ENCODE measurements at regions not wholly inside any gene's neighbourhood (a gene's known extent, or its start where the extent isn't known, plus 50 kb on each side); places are given as distances from the start of the nearest gene placed in this dataset.

- Histone ChIP-seq H3K27me3 (replicated peaks in 1 of 2; ENCODE audit: control insufficient read depth in 2 of 2, insufficient read depth in 2 of 2, low read length in 1 of 2) (no peaks in the 10 kb centered on the region), H3K36me3 (ENCODE audit: control insufficient read depth in 2 of 2, insufficient read depth in 2 of 2, low read length in 1 of 2) (no peaks in the 10 kb centered on the region), H3K79me2 (ENCODE audit: control insufficient read depth, insufficient read depth, low read length) (no peaks in the 10 kb centered on the region), H3K9ac (ENCODE audit: control insufficient read depth, insufficient read depth, low read length) (no peak overlapping the region), H2AFZ (ENCODE audit: control insufficient read depth, low read depth, low read length) (no peak overlapping the region), H3K9me3 (replicated peaks; ENCODE audit: control insufficient read depth, insufficient read depth, low read length) (no peaks in the 10 kb centered on the region), H3K4me1 (ENCODE audit: control insufficient read depth, insufficient read depth, low read length) (no peaks in the 10 kb centered on the region), H3K4me3 (no peak overlapping the region), H3K27ac (ENCODE audit: control insufficient read depth, insufficient read depth) (no peak overlapping the region), H3K4me2 (ENCODE audit: control insufficient read depth, insufficient read depth) (no peak overlapping the region), H4K20me1 (ENCODE audit: control insufficient read depth, insufficient read depth) (no peaks in the 10 kb centered on the region)
- intact Hi-C loops (cut with micrococcal nuclease; ENCODE audit: unreplicated experiment), result no loop called here
- FAIRE-seq (no peak), DNase-seq (ENCODE audit: low read depth, low spot score) (no peak), ATAC-seq (no peak)
- ChIA-PET CTCF (interaction anchor here (0.7 kb wide), 1 partner anchor 83 kb away, joined by 3 read pairs; no protein-coding TSS in a partner anchor), RAD21 (ENCODE audit: unreplicated experiment) (no interaction called here), POLR2A (no interaction called here), SMC1A (ENCODE audit: uncharacterized antibody, unreplicated experiment) (no interaction called here)
- TF ChIP-seq CBX3 (IDR thresholded peaks at IDR 0.05; ENCODE audit: borderline replicate concordance, low read depth), result no peak
- TF ChIP-seq ZNF622 (IDR thresholded peaks at IDR 0.05), result no peak
- TF ChIP-seq EZH2 (IDR thresholded peaks at IDR 0.05; ENCODE audit: borderline replicate concordance, control insufficient read depth, low read depth, low read length), result no peak
- TF ChIP-seq ZSCAN29 (IDR thresholded peaks at IDR 0.05), result no peak
- TF ChIP-seq SKIL (IDR thresholded peaks at IDR 0.05; ENCODE audit: low read depth, poor library complexity, severe bottlenecking), result no peak
- TF ChIP-seq BCL11A (IDR thresholded peaks at IDR 0.05; ENCODE audit: low read depth, low read length), result no peak
- no peak for TF ChIP-seq SMARCA5 (IDR thresholded peaks at IDR 0.05)
- no peak for TF ChIP-seq ETV6 (conservative IDR thresholded peaks at IDR 0.05 in 1 of 2, IDR thresholded peaks at IDR 0.05 in 1 of 2; ENCODE audit: borderline replicate concordance in 1 of 2, low read depth in 1 of 2)
- no peak for TF ChIP-seq CREB1 (IDR thresholded peaks at IDR 0.05; ENCODE audit: low read depth)
- no peak for TF ChIP-seq MEF2A (IDR thresholded peaks at IDR 0.05; ENCODE audit: insufficient read depth, low read depth, low read length)
- TF ChIP-seq ZBTB33 (IDR thresholded peaks at IDR 0.05), result no peak
- no peak for TF ChIP-seq BRCA1 (IDR thresholded peaks at IDR 0.05; ENCODE audit: low read depth, low read length)
- in situ Hi-C loops (cut with MboI), result no loop called here
- no TSS peak for BruUV-seq (replicated peaks)
- 23% methylated on average over 2 of the region's 2 CpGs for WGBS (ENCODE audit: insufficient coverage, insufficient replicate concordance, low lambda C conversion rate, missing lambda C conversion rate)
These were observed 274.1 kb downstream of the HACE1 start for GRCh38 chr6:104585646-104586045.
